H9 (cell line): ENCODE measurements at regions not wholly inside any gene's neighbourhood (a gene's known extent, or its start where the extent isn't known, plus 50 kb on each side); places are given as distances from the start of the nearest gene placed in this dataset.

Source experiments
- DNase-seq: peaks from one replicate; pipeline ENCODE4 v3.0.0-alpha.2; 2017
- H2AFZ ChIP-seq: one replicate; pipeline ENCODE4 v1.6.1; 2013; ENCODE audit warnings: mild to moderate bottlenecking, low read length, control low read depth, moderate library complexity
- H2AK5ac ChIP-seq: 2 replicates; pipeline ENCODE4 v1.6.1; 2013; ENCODE audit warnings: low read length, control low read depth, mixed read lengths; ENCODE audit not compliant: insufficient read length
- H2BK120ac ChIP-seq: one replicate; pipeline ENCODE4 v1.6.1; 2013; ENCODE audit warnings: low read depth, mild to moderate bottlenecking, low read length, control low read depth, inconsistent platforms; ENCODE audit not compliant: poor library complexity, severe bottlenecking
- H2BK12ac ChIP-seq: 2 replicates; pipeline ENCODE4 v1.6.1; 2013; ENCODE audit warnings: low read length, control low read depth, mixed read lengths, low read depth; ENCODE audit not compliant: insufficient read length
- H2BK15ac ChIP-seq: 2 replicates; pipeline ENCODE4 v1.6.1; 2013; ENCODE audit warnings: low read depth, low read length, control low read depth
- H2BK20ac ChIP-seq: one replicate; pipeline ENCODE4 v1.6.1; 2013; ENCODE audit warnings: low read depth, mild to moderate bottlenecking, low read length, control low read depth, inconsistent platforms; ENCODE audit not compliant: poor library complexity, severe bottlenecking
- H2BK5ac ChIP-seq: 2 replicates; pipeline ENCODE4 v1.6.1; 2013; ENCODE audit warnings: low read length, control low read depth, mixed read lengths; ENCODE audit not compliant: insufficient read length
- H3K14ac ChIP-seq: 2 replicates; pipeline ENCODE4 v1.6.1; 2013; ENCODE audit warnings: low read length, control low read depth; ENCODE audit not compliant: insufficient read depth
- H3K18ac ChIP-seq: 2 replicates; pipeline ENCODE4 v1.6.1; 2013; ENCODE audit warnings: low read depth, mild to moderate bottlenecking, mixed read lengths, low read length, control low read depth; ENCODE audit not compliant: insufficient read length
- H3K23ac ChIP-seq: 2 replicates; pipeline ENCODE4 v1.6.1; 2013; ENCODE audit warnings: low read length, control low read depth, mixed read lengths, low read depth; ENCODE audit not compliant: insufficient read length
- H3K23me2 ChIP-seq: 2 replicates; pipeline ENCODE4 v1.6.1; 2013; ENCODE audit warnings: low read depth, mild to moderate bottlenecking, mixed read lengths, low read length, control low read depth; ENCODE audit not compliant: insufficient read length, poor library complexity, severe bottlenecking
- H3K27ac ChIP-seq: 2 replicates; pipeline ENCODE4 v1.5.1; 2013; ENCODE audit warnings: low read length, control low read depth, mixed read lengths, low read depth; ENCODE audit not compliant: insufficient read length
- H3K27me3 ChIP-seq: 2 replicates; pipeline ENCODE4 v1.6.1; 2013; ENCODE audit warnings: low read length, control low read depth, inconsistent platforms; ENCODE audit not compliant: insufficient read depth
- H3K4ac ChIP-seq: 2 replicates; pipeline ENCODE4 v1.6.1; 2013; ENCODE audit warnings: low read depth, mild to moderate bottlenecking, control low read depth, inconsistent platforms, low read length, moderate library complexity
- H3K4me1 ChIP-seq: 2 replicates; pipeline ENCODE4 v1.6.1; 2013; ENCODE audit warnings: low read length, control low read depth, inconsistent platforms; ENCODE audit not compliant: insufficient read depth
- H3K4me2 ChIP-seq: 2 replicates; pipeline ENCODE4 v1.6.1; 2013; ENCODE audit warnings: low read length, control low read depth, mixed read lengths; ENCODE audit not compliant: insufficient read length, insufficient read depth
- H3K56ac ChIP-seq: 2 replicates; pipeline ENCODE4 v1.6.1; 2013; ENCODE audit warnings: low read depth, mild to moderate bottlenecking, mixed read lengths, low read length, control low read depth; ENCODE audit not compliant: insufficient read length
- H3K79me1 ChIP-seq: 2 replicates; pipeline ENCODE4 v1.6.1; 2013; ENCODE audit warnings: low read depth, mild to moderate bottlenecking, moderate library complexity, low read length, control low read depth, inconsistent platforms; ENCODE audit not compliant: insufficient read depth, poor library complexity, severe bottlenecking
- H3K79me2 ChIP-seq: 2 replicates; pipeline ENCODE4 v1.6.1; 2013; ENCODE audit warnings: low read length, control low read depth, inconsistent platforms; ENCODE audit not compliant: insufficient read depth
- H3K9ac ChIP-seq: 2 replicates; pipeline ENCODE4 v1.6.1; 2013; ENCODE audit warnings: low read length, control low read depth, mixed read lengths; ENCODE audit not compliant: insufficient read length; ENCODE audit errors: extremely low read depth
- H3K9me3 ChIP-seq: one replicate; pipeline ENCODE4 v1.6.1; 2013; ENCODE audit warnings: low read depth, low read length, inconsistent platforms; ENCODE audit not compliant: control insufficient read depth
- H3T11ph ChIP-seq: one replicate; pipeline ENCODE4 v1.6.1; 2013; ENCODE audit warnings: mild to moderate bottlenecking, low read length, control low read depth, inconsistent platforms
- H4K20me1 ChIP-seq: one replicate; pipeline ENCODE4 v1.6.1; 2013; ENCODE audit not compliant: control insufficient read depth, insufficient read length, insufficient read depth
- H4K5ac ChIP-seq: 2 replicates; pipeline ENCODE4 v1.6.1; 2013; ENCODE audit warnings: low read depth, mild to moderate bottlenecking, mixed read lengths, low read length, control low read depth; ENCODE audit not compliant: insufficient read length
- H4K8ac ChIP-seq: replicated peaks from 2 replicates; pipeline ENCODE4 v1.6.1; 2013; ENCODE audit warnings: low read length, control low read depth, mixed read lengths, low read depth; ENCODE audit not compliant: insufficient read length
- H4K91ac ChIP-seq: 2 replicates; pipeline ENCODE4 v1.6.1; 2013; ENCODE audit warnings: low read depth, mild to moderate bottlenecking, moderate library complexity, mixed read lengths, low read length, control low read depth; ENCODE audit not compliant: insufficient read length
- H3K27ac Mint-ChIP-seq, 3 experiments: 2 replicates in 2 of 3; 3 replicates in 1 of 3; pipeline ENCODE4 v1.8.0; 2020 to 2021; ENCODE audit warnings: mixed read lengths in 3 of 3, mild to moderate bottlenecking in 1 of 3, moderate library complexity in 1 of 3
- H3K27me3 Mint-ChIP-seq: 2 replicates; pipeline ENCODE4 v1.8.0; 2021; ENCODE audit warnings: low read depth, mild to moderate bottlenecking, moderate library complexity, mixed read lengths
- H3K36me3 Mint-ChIP-seq, 3 experiments: 2 replicates in 2 of 3; 3 replicates in 1 of 3; pipeline ENCODE4 v1.8.0; 2020 to 2021; ENCODE audit warnings: low read depth in 3 of 3, mixed read lengths in 3 of 3; ENCODE audit not compliant: insufficient read depth in 1 of 3
- H3K4me1 Mint-ChIP-seq, 2 experiments: 2 replicates each; pipeline ENCODE4 v1.8.0; 2020; ENCODE audit warnings: mixed read lengths in 2 of 2
- H3K4me3 Mint-ChIP-seq, 2 experiments: 2 replicates in 1 of 2; 3 replicates in 1 of 2; pipeline ENCODE4 v1.8.0; 2020 to 2021; ENCODE audit warnings: mild to moderate bottlenecking in 2 of 2, mixed read lengths in 2 of 2, moderate library complexity in 1 of 2
- H3K9me3 Mint-ChIP-seq, 2 experiments: 2 replicates in 1 of 2; 3 replicates in 1 of 2; pipeline ENCODE4 v1.8.0; 2020; ENCODE audit warnings: mild to moderate bottlenecking in 2 of 2, mixed read lengths in 2 of 2, moderate library complexity in 1 of 2
- CTCF ChIP-seq: fragments of 200-600 bp; sonication (generic); conservative IDR thresholded peaks from 3 replicates; pipeline ENCODE4 v1.8.0; 2021; ENCODE audit warnings: antibody characterized with exemption, mild to moderate bottlenecking

DNA sequence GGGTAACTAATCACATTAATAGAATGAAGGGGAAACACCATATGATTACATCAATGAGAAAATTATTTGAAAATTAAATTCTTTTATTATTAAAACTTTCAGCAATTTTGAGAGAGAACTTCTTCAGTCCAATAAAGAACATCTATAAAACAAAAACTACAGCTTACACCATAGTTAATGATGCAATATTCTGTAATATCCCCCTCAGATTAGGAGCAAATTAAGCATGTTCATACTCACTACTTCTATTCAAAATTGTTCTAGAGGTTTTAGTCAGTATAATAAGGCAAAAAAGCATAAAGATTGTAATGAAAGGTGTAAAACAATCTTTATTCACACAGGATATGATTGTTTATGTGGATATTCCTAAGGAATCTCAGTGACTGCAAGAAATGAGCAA lies 465.4 kb downstream of the CD109 start:
- H2BK15ac ChIP-seq, result no peak overlapping the region
- no peaks in the 10 kb centered on the region for H4K20me1 ChIP-seq
- H3K18ac ChIP-seq, result no peak overlapping the region
- Mint-ChIP-seq H3K36me3 (no peaks in the 10 kb centered on the region; a peak in 1 of 7 replicates), H3K27me3 (no peaks in the 10 kb centered on the region), H3K4me3 (no peak overlapping the region), H3K9me3 (no peaks in the 10 kb centered on the region), H3K27ac (no peak overlapping the region), H3K4me1 (no peaks in the 10 kb centered on the region)
- no peak overlapping the region for H2BK5ac ChIP-seq
- no peaks in the 10 kb centered on the region for H3K23me2 ChIP-seq
- H3K9ac ChIP-seq, result no peak overlapping the region
- H2AFZ ChIP-seq, result no peak overlapping the region
- no peak overlapping the region for H2AK5ac ChIP-seq
- no peak overlapping the region for H3K14ac ChIP-seq
- H3K4me1 ChIP-seq, result no peaks in the 10 kb centered on the region
- no peak overlapping the region for H3K27ac ChIP-seq
- H2BK20ac ChIP-seq, result no peak overlapping the region
- H3T11ph ChIP-seq, result no peak overlapping the region
- H2BK120ac ChIP-seq, result no peak overlapping the region
- no peak overlapping the region for H3K4me2 ChIP-seq
- no peak overlapping the region for H4K8ac ChIP-seq
- H3K56ac ChIP-seq, result no peak overlapping the region
- H3K23ac ChIP-seq, result no peak overlapping the region
- no peak overlapping the region for H3K4ac ChIP-seq
- TF ChIP-seq CTCF, result no peak
- H4K91ac ChIP-seq, result no peak overlapping the region
- H3K79me1 ChIP-seq, result no peaks in the 10 kb centered on the region
- H3K9me3 ChIP-seq, result no peaks in the 10 kb centered on the region
- no peaks in the 10 kb centered on the region for H3K27me3 ChIP-seq
- no peak overlapping the region for H2BK12ac ChIP-seq
- no peak overlapping the region for H4K5ac ChIP-seq
- no peak for DNase-seq
- H3K79me2 ChIP-seq, result no peaks in the 10 kb centered on the region
